ENCODE measurements at regions not wholly inside any gene's neighbourhood (a gene's known extent, or its start where the extent isn't known, plus 50 kb on each side); places are given as distances from the start of the nearest gene placed in this dataset.
A peak's percentile ranks its signal among the peaks of the same experiment; 100 is the strongest.

- intact Hi-C loops (cut with micrococcal nuclease; ENCODE audit: unreplicated experiment) = loop anchor here (1.0 to 10.0 kb wide), 3 partner anchors 51 to 118 kb away; partner anchors contain the start of gene ULK4
- no peaks in the 10 kb centered on the region for H3K9me3 ChIP-seq (ENCODE audit: insufficient read depth, low read depth)
- no peaks in the 10 kb centered on the region for H3K27me3 ChIP-seq (ENCODE audit: insufficient read depth, low read depth)
- no peaks in the 10 kb centered on the region for H3K9me2 ChIP-seq (ENCODE audit: insufficient read depth)
- no peaks in the 10 kb centered on the region for H3K36me3 ChIP-seq (ENCODE audit: low read depth)
- no peaks in the 10 kb centered on the region for H4K20me1 ChIP-seq (ENCODE audit: insufficient read depth)
- DNase-seq = peak in 1 of 2 experiments; percentile 55
- peak overlapping the region; percentile 89 for H3K4me2 ChIP-seq
- H3F3A ChIP-seq (ENCODE audit: insufficient read depth, low read depth) = peaks cover 14% of the 10 kb centered on the region; the same call in 1 of the 2 replicates
- BruUV-seq (replicated peaks) = no TSS peak
- peaks cover 14% of the 10 kb centered on the region; the same call in 1 of the 2 replicates for H3K4me1 ChIP-seq (replicated peaks; ENCODE audit: insufficient read depth)
- no peak overlapping the region for H3K27ac ChIP-seq
- CTCF ChIA-PET = interaction anchor here (0.5 kb wide), 1 partner anchor 51 kb away, joined by 3 read pairs; the partner anchor contains the start of gene ULK4
- H3K79me2 ChIP-seq (ENCODE audit: low read depth) = peaks cover 24% of the 10 kb centered on the region
- POLR2A ChIA-PET (ENCODE audit: unreplicated experiment) = interaction anchor here (0.8 kb wide), 1 partner anchor 50 kb away, joined by 3 read pairs; no protein-coding TSS in a partner anchor
- no peak for TF ChIP-seq CTCF (conservative IDR thresholded peaks at IDR 0.05)
- TF ChIP-seq EZH2 (IDR thresholded peaks at IDR 0.05; ENCODE audit: low read depth) = no peak
- peak overlapping the region; percentile 66; the same call in 1 of the 2 replicates for H3K4me3 ChIP-seq
- peak overlapping the region; percentile 81 for H2AFZ ChIP-seq
Measured at GRCh38 chr3:42012935-42013690, 51.2 kb upstream of the ULK4 start.

- POLR2A ChIA-PET (ENCODE audit: unreplicated experiment) = interaction anchor here (0.8 kb wide), 1 partner anchor 50 kb away, joined by 3 read pairs; no protein-coding TSS in a partner anchor
- H2AFZ ChIP-seq = no peak overlapping the region
- H3K9me2 ChIP-seq (ENCODE audit: insufficient read depth) = no peaks in the 10 kb centered on the region
- no peaks in the 10 kb centered on the region for H3K9me3 ChIP-seq (ENCODE audit: insufficient read depth, low read depth)
- TSS peak; percentile 33 for BruUV-seq (replicated peaks)
- no peak overlapping the region for H3K4me3 ChIP-seq
- TF ChIP-seq EZH2 (IDR thresholded peaks at IDR 0.05; ENCODE audit: low read depth) = no peak
- no peak for TF ChIP-seq CTCF (conservative IDR thresholded peaks at IDR 0.05)
- CTCF ChIA-PET = interaction anchor here (0.5 to 0.6 kb wide), 2 partner anchors 51 to 746 kb away, joined by 3 to 4 read pairs; partner anchors contain the start of gene ULK4
- no peaks in the 10 kb centered on the region for H3K36me3 ChIP-seq (ENCODE audit: low read depth)
- intact Hi-C loops (cut with micrococcal nuclease; ENCODE audit: unreplicated experiment) = loop anchor here (2.0 to 10.0 kb wide), 2 partner anchors 86 to 118 kb away; no protein-coding TSS in a partner anchor
- H4K20me1 ChIP-seq (ENCODE audit: insufficient read depth) = no peaks in the 10 kb centered on the region
- no peak for DNase-seq
- H3K4me1 ChIP-seq (replicated peaks; ENCODE audit: insufficient read depth) = peaks cover 14% of the 10 kb centered on the region; the same call in 1 of the 2 replicates
- no peak overlapping the region for H3K27ac ChIP-seq
- H3K79me2 ChIP-seq (ENCODE audit: low read depth) = peaks cover 18% of the 10 kb centered on the region
- H3K27me3 ChIP-seq (ENCODE audit: insufficient read depth, low read depth) = no peaks in the 10 kb centered on the region
- peaks cover 14% of the 10 kb centered on the region; the same call in 1 of the 2 replicates for H3F3A ChIP-seq (ENCODE audit: insufficient read depth, low read depth)
- H3K4me2 ChIP-seq = peak overlapping the region; percentile 89
Measured at GRCh38 chr3:42012383-42012934, 50.6 kb upstream of the ULK4 start.

All from PC-9 (cell line).